ENCODE measurements at regions not wholly inside any gene's neighbourhood (a gene's known extent, or its start where the extent isn't known, plus 50 kb on each side); places are given as distances from the start of the nearest gene placed in this dataset.

GRCh38 chr16:66203476-66203875 is 163.0 kb upstream of the CDH5 start:
- no peak for TF ChIP-seq CTCF (IDR thresholded peaks at IDR 0.05; ENCODE audit: low read length, missing control alignments)
- no peak overlapping the region for H3K4me3 ChIP-seq (replicated peaks; ENCODE audit: low read depth, low read length)
- no peak for DNase-seq (ENCODE audit: low read depth)

- no peak for TF ChIP-seq CTCF (IDR thresholded peaks at IDR 0.05; ENCODE audit: low read length, missing control alignments)
- peak; percentile 74 for DNase-seq (ENCODE audit: low read depth)
- no peak overlapping the region for H3K4me3 ChIP-seq (replicated peaks; ENCODE audit: low read depth, low read length)
These were observed 167.3 kb upstream of the CDH5 start for GRCh38 chr16:66199189-66199588.

GRCh38 chr16:66198641-66199040 is 167.8 kb upstream of the CDH5 start:
- peak; percentile 55 for DNase-seq (ENCODE audit: low read depth)
- no peak overlapping the region for H3K4me3 ChIP-seq (replicated peaks; ENCODE audit: low read depth, low read length)
- TF ChIP-seq CTCF (IDR thresholded peaks at IDR 0.05; ENCODE audit: low read length, missing control alignments): no peak

GRCh38 chr16:66197668-66198278 is 168.7 kb upstream of the CDH5 start:
- DNase-seq (ENCODE audit: low read depth): no peak
- no peak overlapping the region for H3K4me3 ChIP-seq (replicated peaks; ENCODE audit: low read depth, low read length)
- no peak for TF ChIP-seq CTCF (IDR thresholded peaks at IDR 0.05; ENCODE audit: low read length, missing control alignments)

GRCh38 chr16:66196770-66197169 is 169.7 kb upstream of the CDH5 start:
- no peak for DNase-seq (ENCODE audit: low read depth)
- H3K4me3 ChIP-seq (replicated peaks; ENCODE audit: low read depth, low read length): no peak overlapping the region
- no peak for TF ChIP-seq CTCF (IDR thresholded peaks at IDR 0.05; ENCODE audit: low read length, missing control alignments)

GRCh38 chr16:66194866-66195265 is 171.6 kb upstream of the CDH5 start:
- H3K4me3 ChIP-seq (replicated peaks; ENCODE audit: low read depth, low read length): no peak overlapping the region
- no peak for DNase-seq (ENCODE audit: low read depth)
- TF ChIP-seq CTCF (IDR thresholded peaks at IDR 0.05; ENCODE audit: low read length, missing control alignments): no peak

- TF ChIP-seq CTCF (IDR thresholded peaks at IDR 0.05; ENCODE audit: low read length, missing control alignments): no peak
- no peak overlapping the region for H3K4me3 ChIP-seq (replicated peaks; ENCODE audit: low read depth, low read length)
- no peak for DNase-seq (ENCODE audit: low read depth)
These were observed 172.8 kb upstream of the CDH5 start for GRCh38 chr16:66193543-66194229.
